ENCODE measurements at regions not wholly inside any gene's neighbourhood (a gene's known extent, or its start where the extent isn't known, plus 50 kb on each side); places are given as distances from the start of the nearest gene placed in this dataset.

GRCh38 chr10:131571346-131571745 lies 259.8 kb upstream of the TCERG1L start:
- 85% methylated on average over 11 of the region's 11 CpGs for WGBS
- no peaks in the 10 kb centered on the region for H3K36me3 ChIP-seq
- no peaks in the 10 kb centered on the region for H3K4me1 ChIP-seq
- intact Hi-C loops (cut with DNase I) = no loop called here
- TF ChIP-seq POLR2A (IDR thresholded peaks at IDR 0.05; ENCODE audit: low read depth) (no peak), CTCF (IDR thresholded peaks at IDR 0.05) (no peak), EP300 (IDR thresholded peaks at IDR 0.05) (no peak), POLR2AphosphoS5 (IDR thresholded peaks at IDR 0.05) (no peak)
- DNase-seq (ENCODE audit: extremely low spot score) = no peak
- no peak overlapping the region for H3K4me3 ChIP-seq
- H3K27ac ChIP-seq (replicated peaks in 1 of 4) = no peak overlapping the region
- H3K27me3 ChIP-seq = peaks cover 0 to 35% (median 0%) of the 10 kb centered on the region in 4 donors
- peaks cover 0 to 4% (median under 1%) of the 10 kb centered on the region in 4 donors for H3K9me3 ChIP-seq

- no peaks in the 10 kb centered on the region for H3K9me3 ChIP-seq
- DNase-seq (ENCODE audit: extremely low spot score) = no peak
- peaks cover 0 to 31% (median 0%) of the 10 kb centered on the region in 4 donors for H3K27me3 ChIP-seq
- intact Hi-C loops (cut with DNase I) = no loop called here
- WGBS = 85% methylated on average over 8 of the region's 8 CpGs
- TF ChIP-seq CTCF (IDR thresholded peaks at IDR 0.05) = no peak
- TF ChIP-seq POLR2AphosphoS5 (IDR thresholded peaks at IDR 0.05) = no peak
- no peak for TF ChIP-seq POLR2A (IDR thresholded peaks at IDR 0.05; ENCODE audit: low read depth)
- no peak for TF ChIP-seq EP300 (IDR thresholded peaks at IDR 0.05)
- no peak overlapping the region for H3K27ac ChIP-seq (replicated peaks in 1 of 4)
- no peaks in the 10 kb centered on the region for H3K36me3 ChIP-seq
- H3K4me1 ChIP-seq = no peaks in the 10 kb centered on the region
- no peak overlapping the region for H3K4me3 ChIP-seq
Measured at GRCh38 chr10:131571865-131572264, 260.3 kb upstream of the TCERG1L start.

- no peaks in the 10 kb centered on the region for H3K36me3 ChIP-seq
- no peaks in the 10 kb centered on the region for H3K9me3 ChIP-seq
- H3K4me1 ChIP-seq = no peaks in the 10 kb centered on the region
- DNase-seq (ENCODE audit: extremely low spot score) = no peak
- peaks cover 0 to 30% (median 0%) of the 10 kb centered on the region in 4 donors for H3K27me3 ChIP-seq
- TF ChIP-seq EP300 (IDR thresholded peaks at IDR 0.05) (no peak), POLR2A (IDR thresholded peaks at IDR 0.05; ENCODE audit: low read depth) (no peak), POLR2AphosphoS5 (IDR thresholded peaks at IDR 0.05) (no peak), CTCF (IDR thresholded peaks at IDR 0.05) (no peak)
- intact Hi-C loops (cut with DNase I) = no loop called here
- H3K4me3 ChIP-seq = no peak overlapping the region
- WGBS = 77% methylated on average over 11 of the region's 11 CpGs
- H3K27ac ChIP-seq (replicated peaks in 1 of 4) = no peak overlapping the region
Measured at GRCh38 chr10:131573256-131573655, 261.7 kb upstream of the TCERG1L start.

GRCh38 chr10:131573707-131574106 lies 262.2 kb upstream of the TCERG1L start:
- Histone ChIP-seq H3K27me3 (peaks cover 0 to 28% (median 0%) of the 10 kb centered on the region in 4 donors), H3K36me3 (no peaks in the 10 kb centered on the region), H3K27ac (replicated peaks in 1 of 4) (no peak overlapping the region), H3K4me1 (no peaks in the 10 kb centered on the region), H3K9me3 (no peaks in the 10 kb centered on the region), H3K4me3 (no peak overlapping the region)
- 75% methylated on average over 2 of the region's 2 CpGs for WGBS
- intact Hi-C loops (cut with DNase I) = no loop called here
- TF ChIP-seq EP300 (IDR thresholded peaks at IDR 0.05) (no peak), CTCF (IDR thresholded peaks at IDR 0.05) (no peak), POLR2A (IDR thresholded peaks at IDR 0.05; ENCODE audit: low read depth) (no peak), POLR2AphosphoS5 (IDR thresholded peaks at IDR 0.05) (no peak)
- DNase-seq (ENCODE audit: extremely low spot score) = no peak

GRCh38 chr10:131574363-131574706 lies 262.8 kb upstream of the TCERG1L start:
- H3K9me3 ChIP-seq = no peaks in the 10 kb centered on the region
- no peak for DNase-seq (ENCODE audit: extremely low spot score)
- H3K36me3 ChIP-seq = no peaks in the 10 kb centered on the region
- H3K4me1 ChIP-seq = no peaks in the 10 kb centered on the region
- 65% methylated on average over 2 of the region's 7 CpGs for WGBS
- peaks cover 0 to 22% (median 0%) of the 10 kb centered on the region in 4 donors for H3K27me3 ChIP-seq
- TF ChIP-seq CTCF (IDR thresholded peaks at IDR 0.05) = no peak
- TF ChIP-seq POLR2A (IDR thresholded peaks at IDR 0.05; ENCODE audit: low read depth) = no peak
- no peak for TF ChIP-seq POLR2AphosphoS5 (IDR thresholded peaks at IDR 0.05)
- intact Hi-C loops (cut with DNase I) = no loop called here
- H3K4me3 ChIP-seq = no peak overlapping the region
- H3K27ac ChIP-seq (replicated peaks in 1 of 4) = no peak overlapping the region
